ENCODE measurements at regions not wholly inside any gene's neighbourhood (a gene's known extent, or its start where the extent isn't known, plus 50 kb on each side); places are given as distances from the start of the nearest gene placed in this dataset.

DNA sequence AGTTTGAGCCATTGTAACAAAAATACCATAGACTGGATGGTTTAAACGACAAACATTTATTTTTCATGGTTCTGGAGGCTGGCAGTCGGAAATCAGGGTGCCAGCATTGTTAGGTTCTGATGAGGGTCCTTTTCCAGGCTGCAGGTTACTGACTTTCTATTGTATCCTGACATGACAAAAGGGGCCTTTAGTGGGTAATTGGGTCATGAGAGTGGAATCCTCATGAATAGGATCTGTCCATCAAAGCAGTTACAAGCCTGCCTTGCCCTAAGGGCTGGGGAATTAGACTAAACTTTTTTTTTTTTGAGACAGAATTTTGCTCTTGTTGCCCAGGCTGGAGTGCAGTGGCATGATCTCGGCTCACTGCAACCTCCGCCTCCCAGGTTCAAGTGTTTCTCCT lies 347.9 kb upstream of the TSHZ2 start:
- H3K27me3 ChIP-seq: no peaks in the 10 kb centered on the region

DNA sequence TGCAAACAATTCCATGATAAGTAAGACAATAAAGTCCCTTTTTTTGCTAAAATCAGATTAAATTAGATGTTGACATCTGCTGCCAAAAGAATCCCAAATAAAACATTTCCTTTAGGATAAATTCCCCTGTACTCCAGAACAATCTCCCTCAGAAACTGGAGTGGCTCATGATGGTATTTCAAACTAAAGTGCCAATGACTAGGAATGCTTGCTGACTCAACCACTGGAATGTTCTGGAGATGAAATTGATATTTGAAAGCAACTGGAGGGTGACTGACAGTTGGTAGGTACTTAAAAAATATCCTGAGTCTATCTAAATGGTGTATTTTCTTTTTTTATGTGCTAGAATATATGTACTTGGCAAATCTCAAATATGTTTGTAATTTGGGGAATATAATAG lies 350.1 kb upstream of the TSHZ2 start:
- Histone ChIP-seq H3K27me3 (no peaks in the 10 kb centered on the region), H3K9me3 (no peaks in the 10 kb centered on the region), H3K4me3 (no peak overlapping the region), H3K4me1 (no peaks in the 10 kb centered on the region), H3K27ac (no peak overlapping the region), H3K36me3 (no peaks in the 10 kb centered on the region)
- DNase-seq (ENCODE audit: low spot score): no peak
- TF ChIP-seq, protein P1, sequence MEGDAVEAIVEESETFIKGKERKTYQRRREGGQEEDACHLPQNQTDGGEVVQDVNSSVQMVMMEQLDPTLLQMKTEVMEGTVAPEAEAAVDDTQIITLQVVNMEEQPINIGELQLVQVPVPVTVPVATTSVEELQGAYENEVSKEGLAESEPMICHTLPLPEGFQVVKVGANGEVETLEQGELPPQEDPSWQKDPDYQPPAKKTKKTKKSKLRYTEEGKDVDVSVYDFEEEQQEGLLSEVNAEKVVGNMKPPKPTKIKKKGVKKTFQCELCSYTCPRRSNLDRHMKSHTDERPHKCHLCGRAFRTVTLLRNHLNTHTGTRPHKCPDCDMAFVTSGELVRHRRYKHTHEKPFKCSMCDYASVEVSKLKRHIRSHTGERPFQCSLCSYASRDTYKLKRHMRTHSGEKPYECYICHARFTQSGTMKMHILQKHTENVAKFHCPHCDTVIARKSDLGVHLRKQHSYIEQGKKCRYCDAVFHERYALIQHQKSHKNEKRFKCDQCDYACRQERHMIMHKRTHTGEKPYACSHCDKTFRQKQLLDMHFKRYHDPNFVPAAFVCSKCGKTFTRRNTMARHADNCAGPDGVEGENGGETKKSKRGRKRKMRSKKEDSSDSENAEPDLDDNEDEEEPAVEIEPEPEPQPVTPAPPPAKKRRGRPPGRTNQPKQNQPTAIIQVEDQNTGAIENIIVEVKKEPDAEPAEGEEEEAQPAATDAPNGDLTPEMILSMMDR (IDR thresholded peaks at IDR 0.05): no peak

More for the DNA sequence above, 347.9 kb upstream of the TSHZ2 start:
- H3K4me1 ChIP-seq: no peaks in the 10 kb centered on the region
- H3K36me3 ChIP-seq: no peaks in the 10 kb centered on the region
- no peak for DNase-seq (ENCODE audit: low spot score)
- no peaks in the 10 kb centered on the region for H3K9me3 ChIP-seq
- H3K27ac ChIP-seq: no peak overlapping the region
- TF ChIP-seq, protein P1 (IDR thresholded peaks at IDR 0.05): no peak
- H3K4me3 ChIP-seq: no peak overlapping the region

DNA sequence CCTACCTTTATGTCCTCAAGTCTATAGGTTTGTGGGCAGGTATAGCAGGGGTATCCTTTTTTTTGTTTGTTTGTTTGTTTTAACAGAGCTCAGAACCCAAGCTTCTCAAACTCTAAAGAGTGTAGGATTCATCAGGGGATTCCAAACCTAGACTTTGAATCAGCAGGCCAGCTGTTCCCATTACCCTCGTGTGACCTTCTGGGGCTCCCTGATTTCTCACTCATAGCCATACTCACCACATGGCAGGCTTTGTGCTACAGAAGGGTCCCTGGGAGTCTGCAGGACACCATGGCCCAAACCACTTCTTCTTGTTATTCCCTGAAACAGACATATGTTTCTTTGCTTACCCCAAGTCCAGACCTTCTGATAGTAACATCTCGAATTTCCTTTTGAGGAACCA lies 350.8 kb upstream of the TSHZ2 start:
- Histone ChIP-seq H3K36me3 (no peaks in the 10 kb centered on the region), H3K4me3 (no peak overlapping the region), H3K27ac (no peak overlapping the region), H3K27me3 (no peaks in the 10 kb centered on the region), H3K9me3 (no peaks in the 10 kb centered on the region), H3K4me1 (no peaks in the 10 kb centered on the region)
- TF ChIP-seq, protein P1 (IDR thresholded peaks at IDR 0.05): no peak
- no peak for DNase-seq (ENCODE audit: low spot score)

DNA sequence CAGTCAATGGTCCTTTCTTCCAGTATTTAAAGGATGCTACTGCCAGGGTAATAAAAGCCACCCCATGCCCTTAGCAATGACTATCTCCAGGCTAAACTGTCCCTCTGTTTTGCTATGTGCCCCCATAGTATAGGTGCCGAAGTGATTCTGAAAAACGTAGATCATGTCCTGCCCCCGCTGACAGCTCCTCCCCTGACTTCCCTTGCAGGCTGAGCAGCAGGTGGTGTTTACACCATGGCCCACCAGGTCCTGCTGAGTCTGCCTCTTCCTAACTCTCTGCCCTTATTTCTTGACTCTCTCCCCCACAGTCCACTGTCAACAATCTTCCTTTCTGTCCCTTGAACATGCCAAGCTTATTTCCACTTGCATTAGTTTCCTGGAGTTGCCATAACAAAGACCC lies 352.5 kb upstream of the TSHZ2 start:
- Histone ChIP-seq H3K36me3 (no peaks in the 10 kb centered on the region), H3K9me3 (no peaks in the 10 kb centered on the region), H3K27ac (no peak overlapping the region), H3K27me3 (no peaks in the 10 kb centered on the region), H3K4me3 (no peak overlapping the region), H3K4me1 (no peaks in the 10 kb centered on the region)
- DNase-seq (ENCODE audit: low spot score): no peak
- TF ChIP-seq, protein P1 (IDR thresholded peaks at IDR 0.05): no peak

DNA sequence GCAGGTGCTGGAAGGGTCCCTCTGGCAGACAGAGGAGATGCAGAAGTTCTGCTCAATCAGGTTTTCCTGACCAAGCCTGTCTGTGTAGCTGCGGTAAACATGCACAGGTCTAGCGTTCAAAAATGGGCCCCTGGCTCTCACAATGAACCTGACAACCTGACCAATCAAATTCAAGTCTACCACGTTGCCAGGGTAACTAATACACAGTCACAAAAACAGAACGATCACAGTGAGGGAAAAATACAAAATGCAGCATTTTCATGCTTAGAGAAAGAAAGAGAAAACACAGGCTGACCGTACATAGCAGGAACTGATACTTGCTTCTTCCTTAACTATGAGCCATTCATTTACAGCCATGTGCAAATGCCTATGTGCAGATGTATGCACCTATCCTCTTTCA lies 353.1 kb upstream of the TSHZ2 start:
- Histone ChIP-seq H3K36me3 (no peaks in the 10 kb centered on the region), H3K4me1 (no peaks in the 10 kb centered on the region), H3K27me3 (no peaks in the 10 kb centered on the region), H3K27ac (no peak overlapping the region), H3K9me3 (no peaks in the 10 kb centered on the region), H3K4me3 (no peak overlapping the region)
- DNase-seq (ENCODE audit: low spot score): no peak
- TF ChIP-seq, protein P1 (IDR thresholded peaks at IDR 0.05): no peak

DNA sequence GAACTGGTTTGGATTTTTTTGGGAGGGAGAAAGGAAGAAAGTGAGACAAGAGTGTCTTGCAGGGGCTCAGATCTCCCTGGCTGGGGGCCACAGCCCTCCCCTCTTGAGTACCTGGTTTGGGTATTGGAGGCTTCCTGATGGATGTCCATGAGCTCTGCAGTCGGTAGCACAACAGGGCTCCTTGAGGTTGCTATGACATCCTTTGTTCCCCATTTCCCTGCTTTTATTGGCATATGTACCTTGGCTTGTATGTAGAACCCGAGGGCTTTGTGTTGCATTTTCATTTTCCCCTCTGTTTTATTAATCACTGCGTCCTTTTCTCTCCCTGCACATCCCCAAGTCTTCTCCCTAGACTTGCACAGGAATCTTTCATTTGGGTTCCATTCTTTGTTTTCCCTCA lies 355.5 kb upstream of the TSHZ2 start:
- H3K4me1 ChIP-seq: no peaks in the 10 kb centered on the region
- no peak for DNase-seq (ENCODE audit: low spot score)
- H3K27me3 ChIP-seq: no peaks in the 10 kb centered on the region
- no peak overlapping the region for H3K4me3 ChIP-seq
- TF ChIP-seq, protein P1 (IDR thresholded peaks at IDR 0.05): no peak
- no peaks in the 10 kb centered on the region for H3K9me3 ChIP-seq
- H3K36me3 ChIP-seq: no peaks in the 10 kb centered on the region
- H3K27ac ChIP-seq: no peak overlapping the region
